Bronchial epithelial cell (primary cell): ENCODE measurements at regions not wholly inside any gene's neighbourhood (a gene's known extent, or its start where the extent isn't known, plus 50 kb on each side); places are given as distances from the start of the nearest gene placed in this dataset.

Experiments
- DNase-seq: peaks from one replicate; pipeline ENCODE4 v3.0.0-alpha.2; 2010; ENCODE audit warnings: low read depth
- FAIRE-seq: peaks from 2 replicates; lab custom pipeline; 2011; peaks lifted over from hg19 to GRCh38; lab: Jason Lieb, UNC
- H3K27me3 ChIP-seq: 2 replicates; pipeline ENCODE4 v1.5.1; 2011; ENCODE audit warnings: low read length; ENCODE audit not compliant: control insufficient read depth, insufficient read depth
- H3K36me3 ChIP-seq: 2 replicates; pipeline ENCODE4 v1.5.1; 2011; ENCODE audit warnings: low read length; ENCODE audit not compliant: control insufficient read depth, insufficient read depth
- H3K4me3 ChIP-seq: 2 replicates; pipeline ENCODE4 v1.5.1; 2011; ENCODE audit warnings: mild to moderate bottlenecking, low read depth, low read length, control low read depth
- CTCF ChIP-seq: IDR thresholded peaks from 2 replicates; pipeline ENCODE4 v1.5.1; 2011; ENCODE audit warnings: mild to moderate bottlenecking, moderate library complexity, low read length, control low read depth, inconsistent platforms; ENCODE audit not compliant: insufficient read depth, severe bottlenecking

- TF ChIP-seq CTCF: no peak
- Histone ChIP-seq H3K4me3 (no peak overlapping the region), H3K36me3 (no peaks in the 10 kb centered on the region), H3K27me3 (no peaks in the 10 kb centered on the region)
- no peak for FAIRE-seq
- no peak for DNase-seq
These were observed 60.8 kb upstream of the CLMN start for GRCh38 chr14:95380350-95381042.

- FAIRE-seq (no peak), DNase-seq (no peak)
- H3K4me3 ChIP-seq: no peak overlapping the region
- no peak for TF ChIP-seq CTCF
- peaks cover 2% of the 10 kb centered on the region for H3K27me3 ChIP-seq
- H3K36me3 ChIP-seq: no peaks in the 10 kb centered on the region
These were observed 59.9 kb upstream of the CLMN start for GRCh38 chr14:95379634-95380033.

- Histone ChIP-seq H3K4me3 (no peak overlapping the region), H3K27me3 (peaks cover 2% of the 10 kb centered on the region), H3K36me3 (no peaks in the 10 kb centered on the region)
- TF ChIP-seq CTCF: no peak
- DNase-seq (no peak), FAIRE-seq (no peak)
These were observed 55.9 kb upstream of the CLMN start for GRCh38 chr14:95375539-95376109.

- FAIRE-seq: no peak
- TF ChIP-seq CTCF: no peak
- Histone ChIP-seq H3K4me3 (no peak overlapping the region), H3K27me3 (peaks cover 2% of the 10 kb centered on the region), H3K36me3 (no peaks in the 10 kb centered on the region)
- DNase-seq: no peak
These were observed 54.7 kb upstream of the CLMN start for GRCh38 chr14:95374239-95374997.

- no peaks in the 10 kb centered on the region for H3K36me3 ChIP-seq
- TF ChIP-seq CTCF: no peak
- H3K4me3 ChIP-seq: no peak overlapping the region
- H3K27me3 ChIP-seq: no peaks in the 10 kb centered on the region
- no peak for DNase-seq
- no peak for FAIRE-seq
These were observed 50.4 kb upstream of the CLMN start for GRCh38 chr14:95370076-95370475.
